ENCODE measurements at regions not wholly inside any gene's neighbourhood (a gene's known extent, or its start where the extent isn't known, plus 50 kb on each side); places are given as distances from the start of the nearest gene placed in this dataset.

GRCh38 chr18:64384101-64384500 lies 235.2 kb upstream of the LINC00305 start:
- TF ChIP-seq CTCF (IDR thresholded peaks at IDR 0.05) (no peak), ZFX (IDR thresholded peaks at IDR 0.05; ENCODE audit: borderline replicate concordance) (no peak)

Data from 22Rv1 (cell line).